ENCODE measurements at regions not wholly inside any gene's neighbourhood (a gene's known extent, or its start where the extent isn't known, plus 50 kb on each side); places are given as distances from the start of the nearest gene placed in this dataset.

DNA sequence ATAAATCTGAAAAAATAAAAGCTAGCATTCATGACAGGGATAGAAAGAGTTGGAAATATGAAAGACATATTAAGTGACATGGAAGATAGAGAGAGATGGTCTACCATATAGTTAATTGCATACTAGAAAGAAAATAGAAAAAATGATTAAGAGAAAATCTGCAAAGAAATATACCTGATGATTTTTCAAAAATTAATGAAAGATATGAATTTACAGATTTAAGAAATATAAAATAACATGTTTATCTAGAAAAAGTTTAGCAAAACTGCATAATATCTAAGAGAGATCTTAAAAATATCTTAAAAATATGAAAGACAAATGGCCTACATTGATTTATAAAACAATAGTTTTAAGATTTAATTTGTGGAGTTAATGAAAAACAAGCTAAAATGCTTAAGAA, 219.1 kb upstream of the RPS23 start:
- TF ChIP-seq, protein P1, sequence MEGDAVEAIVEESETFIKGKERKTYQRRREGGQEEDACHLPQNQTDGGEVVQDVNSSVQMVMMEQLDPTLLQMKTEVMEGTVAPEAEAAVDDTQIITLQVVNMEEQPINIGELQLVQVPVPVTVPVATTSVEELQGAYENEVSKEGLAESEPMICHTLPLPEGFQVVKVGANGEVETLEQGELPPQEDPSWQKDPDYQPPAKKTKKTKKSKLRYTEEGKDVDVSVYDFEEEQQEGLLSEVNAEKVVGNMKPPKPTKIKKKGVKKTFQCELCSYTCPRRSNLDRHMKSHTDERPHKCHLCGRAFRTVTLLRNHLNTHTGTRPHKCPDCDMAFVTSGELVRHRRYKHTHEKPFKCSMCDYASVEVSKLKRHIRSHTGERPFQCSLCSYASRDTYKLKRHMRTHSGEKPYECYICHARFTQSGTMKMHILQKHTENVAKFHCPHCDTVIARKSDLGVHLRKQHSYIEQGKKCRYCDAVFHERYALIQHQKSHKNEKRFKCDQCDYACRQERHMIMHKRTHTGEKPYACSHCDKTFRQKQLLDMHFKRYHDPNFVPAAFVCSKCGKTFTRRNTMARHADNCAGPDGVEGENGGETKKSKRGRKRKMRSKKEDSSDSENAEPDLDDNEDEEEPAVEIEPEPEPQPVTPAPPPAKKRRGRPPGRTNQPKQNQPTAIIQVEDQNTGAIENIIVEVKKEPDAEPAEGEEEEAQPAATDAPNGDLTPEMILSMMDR (IDR thresholded peaks at IDR 0.05; ENCODE audit: insufficient read depth, low read depth, low read length), result no peak
- TF ChIP-seq EZH2 (IDR thresholded peaks at IDR 0.05; ENCODE audit: insufficient read depth, low read length), result no peak
